ENCODE measurements at regions not wholly inside any gene's neighbourhood (a gene's known extent, or its start where the extent isn't known, plus 50 kb on each side); places are given as distances from the start of the nearest gene placed in this dataset.

GRCh38 chr10:2387261-2387660 is 649.9 kb upstream of the ADARB2 start:
- ChIA-PET POLR2A (no interaction called here), CTCF (ENCODE audit: unreplicated experiment) (no interaction called here)
- Histone ChIP-seq H4K20me1 (ENCODE audit: insufficient read depth, low read length) (no peaks in the 10 kb centered on the region), H3K27ac (ENCODE audit: low read depth, low read length, poor library complexity, severe bottlenecking) (no peak overlapping the region), H3K9me2 (ENCODE audit: insufficient read depth, low read length) (no peaks in the 10 kb centered on the region; the same call in 1 of the 2 replicates), H3K4me1 (ENCODE audit: insufficient read depth, low read length, poor library complexity, severe bottlenecking) (no peaks in the 10 kb centered on the region), H2AFZ (ENCODE audit: low read length) (no peak overlapping the region), H3K4me2 (ENCODE audit: low read length) (no peak overlapping the region), H3K9me3 (ENCODE audit: low read length) (no peaks in the 10 kb centered on the region), H3K79me2 (ENCODE audit: insufficient read depth, low read depth, low read length) (no peaks in the 10 kb centered on the region), H3K36me3 (ENCODE audit: insufficient read depth, low read length) (no peaks in the 10 kb centered on the region), H3K4me3 (ENCODE audit: low read depth, low read length, poor library complexity, severe bottlenecking) (no peak overlapping the region)
- TF ChIP-seq EZH2phosphoT487 (IDR thresholded peaks at IDR 0.05; ENCODE audit: borderline replicate concordance, low read depth, low read length) = no peak
- TF ChIP-seq CTCF (conservative IDR thresholded peaks at IDR 0.05; ENCODE audit: low read length) = no peak
- intact Hi-C loops (cut with micrococcal nuclease; ENCODE audit: unreplicated experiment) = no loop called here
- DNase-seq (ENCODE audit: low spot score) = no peak
- BruUV-seq (replicated peaks) = no TSS peak

DNA sequence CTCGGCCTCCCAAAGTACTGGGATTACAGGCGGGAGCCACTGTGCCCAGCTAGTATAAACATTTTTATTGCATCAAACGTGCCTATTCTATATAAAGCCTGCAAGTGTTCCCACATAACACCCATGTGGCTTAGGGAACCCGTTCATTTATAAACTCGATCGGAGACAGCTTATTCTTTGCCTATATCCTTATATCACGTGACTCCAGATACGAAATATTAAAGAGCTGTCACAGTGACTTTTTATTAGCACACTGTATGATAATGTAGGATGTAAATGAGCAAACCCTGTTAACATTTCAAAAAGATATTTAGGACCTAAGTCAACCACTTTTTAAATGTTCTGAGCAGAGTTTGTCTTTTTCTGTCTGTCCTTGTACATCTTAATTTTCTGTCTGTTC is 642.9 kb upstream of the ADARB2 start:
- no peaks in the 10 kb centered on the region for H4K20me1 ChIP-seq (ENCODE audit: insufficient read depth, low read length)
- no peak overlapping the region for H3K4me2 ChIP-seq (ENCODE audit: low read length)
- POLR2A ChIA-PET = no interaction called here
- BruUV-seq (replicated peaks) = no TSS peak
- H3K9me3 ChIP-seq (ENCODE audit: low read length) = no peaks in the 10 kb centered on the region
- intact Hi-C loops (cut with micrococcal nuclease; ENCODE audit: unreplicated experiment) = no loop called here
- no peaks in the 10 kb centered on the region for H3K4me1 ChIP-seq (ENCODE audit: insufficient read depth, low read length, poor library complexity, severe bottlenecking)
- H3K27ac ChIP-seq (ENCODE audit: low read depth, low read length, poor library complexity, severe bottlenecking) = no peak overlapping the region
- no peak overlapping the region for H3K4me3 ChIP-seq (ENCODE audit: low read depth, low read length, poor library complexity, severe bottlenecking)
- no peaks in the 10 kb centered on the region; the same call in 1 of the 2 replicates for H3K9me2 ChIP-seq (ENCODE audit: insufficient read depth, low read length)
- no peak for DNase-seq (ENCODE audit: low spot score)
- H3K79me2 ChIP-seq (ENCODE audit: insufficient read depth, low read depth, low read length) = no peaks in the 10 kb centered on the region
- TF ChIP-seq CTCF (conservative IDR thresholded peaks at IDR 0.05; ENCODE audit: low read length) = no peak
- TF ChIP-seq EZH2phosphoT487 (IDR thresholded peaks at IDR 0.05; ENCODE audit: borderline replicate concordance, low read depth, low read length) = no peak
- CTCF ChIA-PET (ENCODE audit: unreplicated experiment) = no interaction called here
- no peak overlapping the region for H2AFZ ChIP-seq (ENCODE audit: low read length)
- H3K36me3 ChIP-seq (ENCODE audit: insufficient read depth, low read length) = no peaks in the 10 kb centered on the region

- Histone ChIP-seq H3K4me1 (ENCODE audit: insufficient read depth, low read length, poor library complexity, severe bottlenecking) (no peaks in the 10 kb centered on the region), H3K79me2 (ENCODE audit: insufficient read depth, low read depth, low read length) (no peaks in the 10 kb centered on the region), H3K36me3 (ENCODE audit: insufficient read depth, low read length) (no peaks in the 10 kb centered on the region), H3K4me3 (ENCODE audit: low read depth, low read length, poor library complexity, severe bottlenecking) (no peak overlapping the region), H2AFZ (ENCODE audit: low read length) (no peak overlapping the region), H3K9me3 (ENCODE audit: low read length) (no peaks in the 10 kb centered on the region), H3K9me2 (ENCODE audit: insufficient read depth, low read length) (no peaks in the 10 kb centered on the region), H3K4me2 (ENCODE audit: low read length) (no peak overlapping the region), H4K20me1 (ENCODE audit: insufficient read depth, low read length) (no peaks in the 10 kb centered on the region), H3K27ac (ENCODE audit: low read depth, low read length, poor library complexity, severe bottlenecking) (no peak overlapping the region)
- BruUV-seq (replicated peaks) = no TSS peak
- TF ChIP-seq CTCF (conservative IDR thresholded peaks at IDR 0.05; ENCODE audit: low read length) (no peak), EZH2phosphoT487 (IDR thresholded peaks at IDR 0.05; ENCODE audit: borderline replicate concordance, low read depth, low read length) (no peak)
- CTCF ChIA-PET (ENCODE audit: unreplicated experiment) = no interaction called here
- POLR2A ChIA-PET = interaction anchor here (0.6 kb wide), 1 partner anchor 625 kb away, joined by 3 read pairs; no protein-coding TSS in a partner anchor
- no peak for DNase-seq (ENCODE audit: low spot score)
- intact Hi-C loops (cut with micrococcal nuclease; ENCODE audit: unreplicated experiment) = no loop called here
Observed at GRCh38 chr10:2367083-2367482, 629.8 kb upstream of the ADARB2 start.
